D721Med (cell line): ENCODE measurements at regions not wholly inside any gene's neighbourhood (a gene's known extent, or its start where the extent isn't known, plus 50 kb on each side); places are given as distances from the start of the nearest gene placed in this dataset.

Experiments used
- DNase-seq: peaks from one replicate; pipeline ENCODE4 v3.0.0; 2011; ENCODE audit warnings: low spot score; ENCODE audit not compliant: insufficient read length
- FAIRE-seq: peaks from 2 replicates; lab custom pipeline; 2011; peaks lifted over from hg19 to GRCh38; lab: Jason Lieb, UNC
- CTCF ChIP-seq: IDR thresholded peaks from 2 replicates; pipeline ENCODE4 v1.5.1; 2012; ENCODE audit warnings: mild to moderate bottlenecking, control low read depth; ENCODE audit not compliant: insufficient read depth; ENCODE audit errors: missing control alignments

DNA sequence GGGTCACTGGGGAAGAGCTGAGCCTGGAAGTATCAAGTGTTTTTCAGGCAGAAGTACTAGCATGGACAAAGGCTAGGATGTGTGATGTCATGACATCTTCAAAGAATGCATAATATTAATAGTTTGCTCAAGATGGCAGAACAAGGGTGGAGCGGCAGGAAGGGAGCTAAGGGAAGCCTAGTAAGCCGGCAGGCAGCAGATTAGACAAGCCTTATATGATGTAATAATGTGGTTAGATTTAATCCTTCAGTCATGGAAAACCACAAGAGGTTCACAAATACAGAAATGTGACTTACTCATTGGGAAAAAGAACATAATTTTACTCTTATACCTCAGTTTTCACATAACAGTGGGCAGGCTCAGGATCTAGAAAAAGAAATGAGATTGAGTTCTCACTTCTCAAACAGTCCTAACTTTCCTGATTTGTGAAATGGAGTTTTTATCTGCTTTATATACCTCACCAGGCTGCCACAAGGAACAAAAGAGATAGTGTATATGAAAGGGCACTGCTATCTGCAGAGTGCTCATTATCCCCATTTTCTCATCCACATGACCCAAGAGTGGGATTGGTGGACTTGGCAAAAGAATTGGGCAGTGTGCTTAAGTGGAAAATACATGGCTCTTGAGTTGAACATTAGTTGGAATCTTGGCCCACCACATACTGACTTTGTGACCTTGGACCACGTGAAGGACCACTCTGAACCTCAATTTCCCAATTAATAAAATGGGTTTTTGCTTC lies 89.1 kb upstream of the LHCGR start:
- FAIRE-seq (no peak), DNase-seq (no peak)
- no peak for TF ChIP-seq CTCF

- FAIRE-seq: no peak
- no peak for TF ChIP-seq CTCF
- DNase-seq: no peak
Measured at GRCh38 chr2:48841126-48841525, 85.6 kb upstream of the LHCGR start.

DNA sequence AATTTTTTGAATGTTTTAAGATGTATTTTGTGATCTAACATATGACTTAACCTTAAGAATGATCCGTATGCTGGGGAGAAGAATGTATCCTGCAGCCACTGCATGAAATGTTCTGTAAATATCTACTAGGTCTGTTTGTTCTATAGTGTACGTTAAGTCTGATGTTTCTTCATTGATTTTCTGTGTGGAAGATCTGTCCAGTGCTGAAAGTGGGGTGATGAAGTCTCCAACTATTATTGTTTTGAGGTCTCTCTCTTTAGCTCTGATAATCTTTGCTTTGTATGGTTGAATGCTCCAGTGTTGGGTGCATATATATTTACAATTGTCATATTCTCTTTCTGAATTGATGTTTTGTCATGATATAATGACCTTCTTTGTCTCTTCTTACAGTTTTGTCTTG lies 82.5 kb upstream of the LHCGR start:
- TF ChIP-seq CTCF: no peak
- FAIRE-seq: no peak
- no peak for DNase-seq

- FAIRE-seq (no peak), DNase-seq (no peak)
- TF ChIP-seq CTCF: no peak
Measured at GRCh38 chr2:48829569-48829968, 74.0 kb upstream of the LHCGR start.

DNA sequence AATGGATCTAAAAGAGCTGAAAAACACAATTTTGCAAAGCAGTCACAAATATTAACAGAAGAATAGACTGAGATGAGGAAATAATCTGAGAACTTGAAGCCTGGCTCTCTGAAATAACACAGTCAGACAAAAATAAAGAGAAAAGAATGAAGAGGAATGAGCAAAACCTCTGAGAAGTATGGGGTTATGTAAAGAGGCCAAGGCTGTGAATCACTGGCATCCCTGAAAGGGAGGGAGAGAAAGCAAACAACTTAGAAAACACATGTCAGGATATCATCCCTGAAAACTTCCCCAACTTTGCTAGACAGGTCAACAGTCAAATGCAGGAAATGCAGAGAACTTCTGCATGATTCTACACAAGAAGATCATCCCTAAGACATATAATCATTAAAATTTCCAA lies 73.5 kb upstream of the LHCGR start:
- DNase-seq: no peak
- TF ChIP-seq CTCF: no peak
- no peak for FAIRE-seq

GRCh38 chr2:48826986-48827385 lies 71.5 kb upstream of the LHCGR start:
- DNase-seq: no peak
- no peak for TF ChIP-seq CTCF
- no peak for FAIRE-seq

DNA sequence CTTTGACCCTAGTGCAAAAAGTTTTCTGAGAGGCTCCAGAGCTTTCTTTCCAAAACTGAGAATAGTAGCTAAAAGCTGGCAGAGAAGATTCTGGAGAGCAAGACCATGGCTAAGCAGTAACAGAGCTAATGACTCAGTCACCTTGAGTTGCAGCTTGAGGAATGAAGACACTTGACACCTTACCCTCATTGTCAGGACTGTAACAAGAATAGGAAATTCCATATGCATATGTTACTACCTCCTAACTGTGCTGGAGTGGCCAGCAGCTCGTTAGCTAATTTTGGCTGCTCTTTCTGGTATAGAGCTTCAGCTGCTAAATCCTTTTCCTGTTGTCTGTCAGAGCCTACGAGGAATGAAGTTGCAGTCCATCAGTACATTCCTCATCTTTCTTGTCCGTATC lies 68.6 kb upstream of the LHCGR start:
- DNase-seq: no peak
- no peak for FAIRE-seq
- no peak for TF ChIP-seq CTCF
